GM18870 (cell line): ENCODE measurements at regions not wholly inside any gene's neighbourhood (a gene's known extent, or its start where the extent isn't known, plus 50 kb on each side); places are given as distances from the start of the nearest gene placed in this dataset.

Source experiments
- ATAC-seq: cut with Tn5 transposase; IDR thresholded peaks from one replicate; pipeline ENCODE4 v1.9.1; 2021; ENCODE audit warnings: moderate library complexity; ENCODE audit not compliant: unreplicated experiment

GRCh38 chr1:60753036-60753900 is 329.1 kb upstream of the NFIA start:
- no peak for ATAC-seq

- ATAC-seq = no peak
These were observed 331.1 kb upstream of the NFIA start for GRCh38 chr1:60751306-60751705.

GRCh38 chr1:60747353-60747752 is 335.0 kb upstream of the NFIA start:
- no peak for ATAC-seq

DNA sequence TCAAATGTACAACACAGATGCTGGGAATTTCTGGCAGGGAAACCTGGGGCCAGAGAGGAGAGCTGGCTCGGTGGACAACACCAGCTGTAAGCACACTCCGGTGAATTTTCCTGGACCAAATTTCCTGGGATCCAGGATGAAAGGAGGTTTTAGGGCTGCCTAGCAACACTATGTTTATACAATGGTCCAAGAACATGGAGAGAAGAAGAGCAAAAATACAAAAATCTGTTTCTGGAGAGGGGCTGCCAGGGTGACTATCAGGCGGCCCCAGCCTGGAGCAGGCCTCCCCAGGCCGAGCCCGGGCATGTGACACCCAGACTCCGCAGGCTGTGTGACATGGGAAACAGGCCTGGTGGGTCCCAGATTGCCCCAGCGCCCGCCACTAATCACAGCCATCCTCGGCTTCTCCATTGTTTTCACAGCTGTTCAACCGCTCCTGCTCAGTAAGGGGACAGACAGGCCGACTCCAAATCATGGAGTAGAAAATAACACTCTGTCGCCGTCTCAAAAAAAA is 336.0 kb upstream of the NFIA start:
- ATAC-seq = no peak

- ATAC-seq = no peak
These were observed 336.9 kb upstream of the NFIA start for GRCh38 chr1:60745484-60745883.

DNA sequence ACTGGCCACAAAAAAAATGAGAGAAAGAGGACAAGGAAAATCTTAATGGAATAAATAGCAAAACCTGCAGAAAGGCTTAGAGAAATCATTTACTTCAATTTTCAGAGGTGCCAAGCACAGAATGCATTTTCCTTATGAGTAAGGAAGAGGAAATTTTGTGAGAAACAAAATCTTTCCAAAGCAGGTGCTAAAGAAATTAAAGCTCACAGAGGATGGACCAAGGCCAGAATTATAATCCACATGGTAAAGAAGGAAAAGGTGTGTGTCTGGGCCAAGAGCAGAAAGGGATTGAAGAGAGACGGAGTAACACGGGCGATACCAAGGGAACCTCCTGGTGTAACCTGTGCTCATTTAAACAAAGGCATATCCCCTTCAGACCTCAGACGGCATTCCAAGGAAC is 340.0 kb upstream of the NFIA start:
- no peak for ATAC-seq

DNA sequence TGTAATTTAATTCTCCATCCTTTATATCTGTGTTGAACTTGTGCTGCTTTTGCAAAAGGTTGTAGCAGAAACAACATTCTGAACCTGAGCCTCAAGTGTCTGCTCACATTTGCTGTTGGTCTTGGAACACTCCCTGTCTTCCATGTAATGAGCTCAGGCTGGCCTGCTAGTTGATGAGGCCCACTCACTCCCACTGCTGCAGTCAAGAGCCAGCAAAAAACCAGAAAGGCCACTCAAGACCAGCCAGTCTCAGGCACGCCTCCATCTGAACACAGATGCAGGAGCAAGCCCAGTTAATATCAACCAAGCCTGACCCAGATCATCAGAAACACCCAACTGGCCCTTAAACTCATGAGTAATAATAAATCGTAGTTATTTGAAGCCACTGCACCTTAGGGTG is 342.2 kb upstream of the NFIA start:
- ATAC-seq = no peak

- no peak for ATAC-seq
These were observed 342.6 kb upstream of the NFIA start for GRCh38 chr1:60739729-60740128.

GRCh38 chr1:60732977-60733401 is 349.4 kb upstream of the NFIA start:
- no peak for ATAC-seq

- no peak for ATAC-seq
These were observed 351.0 kb upstream of the NFIA start for GRCh38 chr1:60731321-60731720.

DNA sequence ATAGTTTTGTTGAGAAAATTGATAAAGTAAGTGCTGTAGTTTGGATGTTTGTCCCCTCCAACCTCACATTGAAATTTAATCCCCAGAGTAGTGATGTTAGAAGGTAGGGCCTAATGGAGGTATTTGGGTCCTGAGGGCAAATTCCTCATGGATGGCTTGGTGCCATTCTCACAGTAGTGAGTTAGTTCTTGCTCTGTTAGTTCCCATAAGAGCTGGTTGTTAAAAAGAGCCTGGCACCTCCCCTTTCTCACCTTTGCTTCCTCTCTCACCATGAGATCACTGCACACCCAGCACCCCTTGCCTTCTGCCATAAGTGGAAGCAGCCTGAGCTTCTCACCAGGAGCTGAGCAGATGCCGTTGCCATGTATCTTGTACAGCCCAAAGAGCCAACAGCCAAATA is 354.8 kb upstream of the NFIA start:
- no peak for ATAC-seq

- ATAC-seq = no peak
These were observed 365.9 kb upstream of the NFIA start for GRCh38 chr1:60716472-60716871.

DNA sequence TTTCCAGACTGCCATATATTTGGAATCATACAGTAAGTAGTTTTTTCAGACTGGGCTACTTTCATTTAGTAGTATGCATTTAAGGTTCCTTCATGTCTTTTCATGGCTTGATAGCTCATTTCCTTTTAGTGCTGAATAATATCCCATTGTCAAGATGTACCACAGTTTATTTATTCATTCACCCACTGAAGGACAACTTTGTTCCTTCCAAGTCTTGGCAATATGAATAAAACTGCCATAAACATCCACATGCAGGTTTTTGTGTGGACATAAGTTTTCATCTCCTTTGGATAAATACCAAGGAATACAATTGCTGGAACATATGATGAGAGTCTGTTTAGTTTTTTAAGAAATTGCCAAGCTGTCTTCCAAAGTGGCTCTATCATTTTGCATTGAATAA is 366.4 kb upstream of the NFIA start:
- no peak for ATAC-seq

GRCh38 chr1:60709426-60709825 is 372.9 kb upstream of the NFIA start:
- ATAC-seq = no peak

GRCh38 chr1:60705026-60705425 is 377.3 kb upstream of the NFIA start:
- no peak for ATAC-seq

- ATAC-seq = no peak
These were observed 379.2 kb upstream of the NFIA start for GRCh38 chr1:60703155-60703554.

DNA sequence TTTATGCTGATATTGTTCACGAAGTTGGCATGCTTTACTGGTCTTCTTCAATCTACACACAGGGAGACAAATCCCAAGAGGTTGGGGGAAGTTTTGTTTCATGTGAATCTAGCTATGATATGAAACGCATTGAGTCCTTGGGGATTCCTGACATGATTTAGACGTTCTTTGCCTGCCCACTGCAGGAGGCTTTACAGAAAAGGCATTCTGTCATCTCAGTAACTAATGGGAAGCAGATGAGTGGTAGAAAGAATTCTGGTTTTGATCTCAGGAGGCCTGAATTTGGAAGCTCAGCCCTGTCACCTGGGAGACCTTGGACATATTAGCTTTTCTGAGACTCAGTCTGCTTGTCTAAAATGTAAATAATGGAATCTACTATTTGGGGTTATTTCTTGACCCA is 383.0 kb upstream of the NFIA start:
- ATAC-seq = no peak

GRCh38 chr1:60697204-60697994 is 385.0 kb upstream of the NFIA start:
- ATAC-seq = no peak

- no peak for ATAC-seq
These were observed 385.8 kb upstream of the NFIA start for GRCh38 chr1:60696512-60696911.

DNA sequence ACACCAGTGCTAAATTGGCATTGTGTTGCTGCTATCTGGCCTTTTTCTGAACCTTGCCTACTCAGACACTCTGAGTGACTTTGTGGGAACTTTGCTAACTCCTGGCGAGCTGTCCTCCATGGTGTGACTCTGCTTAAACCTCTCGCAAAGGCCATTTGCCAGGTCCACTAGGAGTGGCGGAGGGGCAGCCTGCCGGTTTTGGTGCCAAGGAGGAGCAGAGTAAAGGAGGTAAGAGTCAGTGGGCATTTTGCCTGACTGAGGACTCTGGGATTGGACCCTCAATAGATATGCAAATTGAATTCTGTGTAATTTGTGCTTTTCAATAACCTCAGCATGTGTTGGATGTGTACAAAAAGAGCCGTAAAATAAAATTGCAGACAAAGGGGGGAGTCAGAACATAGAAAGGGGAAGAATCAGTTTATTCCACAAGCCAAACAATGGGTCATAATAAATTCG is 386.6 kb upstream of the NFIA start:
- no peak for ATAC-seq

DNA sequence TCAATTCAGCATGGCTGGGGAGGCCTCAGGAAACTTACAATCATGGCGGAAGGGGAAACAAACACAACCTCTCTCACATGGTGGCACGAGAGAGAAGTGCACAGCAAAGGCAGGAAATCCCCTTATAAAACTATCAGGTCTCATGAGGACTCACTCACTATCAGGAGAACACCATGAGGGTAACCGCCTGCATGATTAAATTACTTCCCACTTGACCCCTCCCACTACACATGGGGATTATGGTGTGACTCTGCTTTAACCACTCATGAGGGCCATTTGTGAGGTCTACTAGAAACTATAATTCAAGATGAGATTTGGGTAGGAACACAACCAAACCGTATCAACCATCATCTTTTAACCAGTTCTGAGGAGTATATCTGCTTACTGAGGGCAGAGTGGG is 387.4 kb upstream of the NFIA start:
- no peak for ATAC-seq

DNA sequence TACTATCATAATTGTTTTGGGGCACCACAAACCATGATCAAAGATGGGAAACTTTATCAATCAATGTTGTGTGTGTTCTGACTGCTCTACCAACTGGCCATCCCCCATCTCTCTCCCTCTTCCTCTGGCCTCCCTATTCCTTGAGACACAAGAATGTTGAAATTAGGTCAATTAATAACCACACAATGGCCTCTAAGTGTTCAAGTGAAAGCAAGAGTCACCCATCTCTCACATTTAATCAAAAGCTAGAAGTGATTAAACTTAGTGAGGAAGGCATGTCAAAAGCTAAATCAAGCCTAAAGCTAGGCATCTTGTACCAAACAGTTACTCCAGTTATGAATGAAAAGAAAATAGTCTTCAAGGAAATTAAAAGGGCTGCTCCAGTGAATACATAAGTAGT is 390.3 kb upstream of the NFIA start:
- no peak for ATAC-seq
